Sigmoid colon (tissue), 6 donors: ENCODE measurements at regions not wholly inside any gene's neighbourhood (a gene's known extent, or its start where the extent isn't known, plus 50 kb on each side); places are given as distances from the start of the nearest gene placed in this dataset.

Experiments used
- DNase-seq: peaks from one replicate; pipeline ENCODE4 v3.0.0-alpha.2; 2019
- H3K27ac ChIP-seq, 4 donors: fragments of 200-600 bp; sonication (generic); one replicate each; pipeline ENCODE4 v1.5.1; 2016 to 2019; ENCODE audit warnings: mild to moderate bottlenecking in 1 of 4
- H3K27me3 ChIP-seq, 3 donors: fragments of 200-600 bp; sonication (generic); one replicate each; pipeline ENCODE4 v1.5.1; 2019; ENCODE audit warnings: mild to moderate bottlenecking in 1 of 3
- H3K36me3 ChIP-seq, 4 donors: fragments of 200-600 bp; sonication (generic); one replicate each; pipeline ENCODE4 v1.5.1; 2016 to 2019
- H3K4me1 ChIP-seq, 4 donors: fragments of 200-600 bp; sonication (generic); one replicate each; pipeline ENCODE4 v1.5.1; 2017 to 2019
- H3K4me3 ChIP-seq, 4 donors: fragments of 200-600 bp; sonication (generic); one replicate each; pipeline ENCODE4 v1.5.1; 2017 to 2019; ENCODE audit warnings: mild to moderate bottlenecking in 2 of 4, moderate library complexity in 1 of 4
- H3K9me3 ChIP-seq, 4 donors: fragments of 200-600 bp in 3 of 4; sonication (generic) in 3 of 4; one replicate each; pipeline versions ENCODE4 v1.5.1 to v1.6.1; 2013 to 2019
- CTCF ChIP-seq, 4 experiments: fragments of 450-650 bp in 3 of 4; fragments of 200-600 bp in 1 of 4; IDR thresholded peaks; one replicate each; pipeline ENCODE4 v1.5.1; 2016 to 2019; ENCODE audit warnings: antibody characterized with exemption in 4 of 4, mild to moderate bottlenecking in 3 of 4, moderate library complexity in 2 of 4
- EP300 ChIP-seq, 4 donors: sonication (generic); formaldehyde crosslinking; IDR thresholded peaks; one replicate each; pipeline ENCODE4 v1.6.1; 2017; ENCODE audit warnings: antibody characterized with exemption in 4 of 4
- POLR2A ChIP-seq, 2 donors: fragments of 450-650 bp; IDR thresholded peaks; one replicate each; pipeline ENCODE4 v1.6.1; 2016; ENCODE audit warnings: antibody characterized with exemption in 2 of 2, mild to moderate bottlenecking in 2 of 2, moderate library complexity in 2 of 2
- POLR2AphosphoS5 ChIP-seq, 4 donors: sonication (generic); formaldehyde crosslinking; IDR thresholded peaks; one replicate each; pipeline ENCODE4 v1.6.1; 2017; ENCODE audit warnings: antibody characterized with exemption in 4 of 4
- WGBS, 2 donors: extraction: QIAGEN DNeasy Blood & Tissue Kit; methylation state at CpG; one replicate each; pipeline ENCODE4 v1.1.7; 2013; 5-methylcytosine and 5-hydroxymethylcytosine counted together
- intact Hi-C: fragments of 100-400 bp; cut with DNase I; formaldehyde crosslinking; loops from one replicate; pipeline ENCODE4 v1.15.1; 2023
- donor health status: healthy with polysubstance abuse.
- donor health status: healthy.

GRCh38 chr16:47847220-47847970, 308.4 kb downstream of the ABCC12 start:
- WGBS, 2 donors, result 77 to 84% methylated on average over 6 of the region's 6 CpGs
- no peaks in the 10 kb centered on the region for H3K27me3 ChIP-seq
- intact Hi-C loops, result no loop called here
- no peak for DNase-seq
- no peaks in the 10 kb centered on the region for H3K9me3 ChIP-seq
- H3K4me1 ChIP-seq, result no peaks in the 10 kb centered on the region
- TF ChIP-seq POLR2AphosphoS5 (IDR thresholded peaks at IDR 0.05), result no peak
- TF ChIP-seq CTCF (IDR thresholded peaks at IDR 0.05), result no peak
- H3K27ac ChIP-seq, result no peak overlapping the region
- H3K4me3 ChIP-seq, result no peak overlapping the region
- no peaks in the 10 kb centered on the region for H3K36me3 ChIP-seq

GRCh38 chr16:47834485-47835024, 321.2 kb downstream of the ABCC12 start:
- peaks cover 0 to 12% (median 8%) of the 10 kb centered on the region in 4 donors for H3K9me3 ChIP-seq
- H3K27me3 ChIP-seq, result no peaks in the 10 kb centered on the region
- TF ChIP-seq POLR2A (IDR thresholded peaks at IDR 0.05) (no peak), EP300 (IDR thresholded peaks at IDR 0.05) (no peak), POLR2AphosphoS5 (IDR thresholded peaks at IDR 0.05) (no peak), CTCF (IDR thresholded peaks at IDR 0.05) (no peak)
- WGBS, 2 donors, result 45 to 77% methylated on average over 2 of the region's 2 CpGs
- no peaks in the 10 kb centered on the region for H3K4me1 ChIP-seq
- no peak for DNase-seq
- H3K36me3 ChIP-seq, result no peaks in the 10 kb centered on the region
- H3K27ac ChIP-seq, result no peak overlapping the region
- no peak overlapping the region for H3K4me3 ChIP-seq
- intact Hi-C loops, result no loop called here

GRCh38 chr16:47833771-47834170, 322.0 kb downstream of the ABCC12 start:
- H3K4me1 ChIP-seq, result no peaks in the 10 kb centered on the region
- no peak for DNase-seq
- H3K4me3 ChIP-seq, result no peak overlapping the region
- H3K27ac ChIP-seq, result no peak overlapping the region
- no peaks in the 10 kb centered on the region for H3K27me3 ChIP-seq
- intact Hi-C loops, result no loop called here
- no peak for TF ChIP-seq POLR2AphosphoS5 (IDR thresholded peaks at IDR 0.05)
- no peak for TF ChIP-seq CTCF (IDR thresholded peaks at IDR 0.05)
- no peak for TF ChIP-seq POLR2A (IDR thresholded peaks at IDR 0.05)
- TF ChIP-seq EP300 (IDR thresholded peaks at IDR 0.05), result no peak
- WGBS, 2 donors, result 76 to 81% methylated on average over 1 of the region's 1 CpG
- peaks cover 0 to 12% (median 8%) of the 10 kb centered on the region in 4 donors for H3K9me3 ChIP-seq
- H3K36me3 ChIP-seq, result no peaks in the 10 kb centered on the region

- Histone ChIP-seq H3K27me3 (no peaks in the 10 kb centered on the region), H3K27ac (no peak overlapping the region), H3K9me3 (peaks cover 0 to 14% (median 10%) of the 10 kb centered on the region in 4 donors), H3K4me1 (no peaks in the 10 kb centered on the region), H3K36me3 (no peaks in the 10 kb centered on the region), H3K4me3 (no peak overlapping the region)
- 81 to 84% methylated on average over 2 of the region's 2 CpGs for WGBS, 2 donors
- intact Hi-C loops, result no loop called here
- no peak for DNase-seq
- TF ChIP-seq POLR2AphosphoS5 (IDR thresholded peaks at IDR 0.05) (no peak), POLR2A (IDR thresholded peaks at IDR 0.05) (no peak), EP300 (IDR thresholded peaks at IDR 0.05) (no peak), CTCF (IDR thresholded peaks at IDR 0.05) (no peak)
Measured at GRCh38 chr16:47829850-47830600, 325.8 kb downstream of the ABCC12 start.
